ENCODE measurements at regions not wholly inside any gene's neighbourhood (a gene's known extent, or its start where the extent isn't known, plus 50 kb on each side); places are given as distances from the start of the nearest gene placed in this dataset.

DNA sequence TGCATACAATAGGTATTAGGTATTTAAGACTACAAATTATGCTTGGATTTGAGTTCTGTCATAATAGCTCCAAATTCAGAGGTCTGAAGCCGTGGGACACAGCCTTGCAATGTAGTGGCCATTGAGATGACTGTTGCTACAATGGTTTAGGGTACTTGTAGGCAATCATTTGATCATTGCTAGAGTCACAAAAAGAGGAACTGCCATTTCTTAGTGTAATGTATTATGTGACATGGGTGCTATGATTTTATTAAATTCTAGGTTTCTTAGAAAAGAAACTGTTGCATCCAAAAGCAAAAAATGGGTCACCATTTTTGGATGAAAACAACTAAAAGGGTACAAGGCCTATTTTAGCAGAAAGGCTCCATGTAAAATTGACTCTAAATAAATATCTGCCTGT lies 129.9 kb upstream of the ZNF644 start:
- DNase-seq (ENCODE audit: low spot score) = no peak

DNA sequence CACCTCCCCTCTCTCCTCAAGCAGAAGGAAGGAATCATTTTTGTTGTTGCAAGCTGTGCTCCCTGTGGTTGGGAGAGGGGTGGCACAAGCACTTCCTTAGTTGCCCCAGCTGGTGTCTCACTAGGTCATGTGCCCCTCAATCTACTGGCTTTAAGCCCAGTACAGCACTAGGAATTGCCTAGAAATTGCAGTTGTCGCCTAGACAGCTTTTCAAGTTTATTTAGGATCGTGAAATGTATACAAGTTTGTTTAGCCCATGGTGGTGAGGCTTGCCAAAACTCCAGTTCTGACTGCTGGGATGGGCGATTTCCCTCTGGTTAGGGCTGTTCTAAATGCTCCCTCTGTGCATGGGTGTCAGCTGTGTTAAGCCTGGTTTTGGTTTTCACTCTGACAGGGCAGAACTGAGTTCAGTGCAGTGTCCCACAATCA lies 126.8 kb upstream of the ZNF644 start:
- no peak for DNase-seq (ENCODE audit: low spot score)

DNA sequence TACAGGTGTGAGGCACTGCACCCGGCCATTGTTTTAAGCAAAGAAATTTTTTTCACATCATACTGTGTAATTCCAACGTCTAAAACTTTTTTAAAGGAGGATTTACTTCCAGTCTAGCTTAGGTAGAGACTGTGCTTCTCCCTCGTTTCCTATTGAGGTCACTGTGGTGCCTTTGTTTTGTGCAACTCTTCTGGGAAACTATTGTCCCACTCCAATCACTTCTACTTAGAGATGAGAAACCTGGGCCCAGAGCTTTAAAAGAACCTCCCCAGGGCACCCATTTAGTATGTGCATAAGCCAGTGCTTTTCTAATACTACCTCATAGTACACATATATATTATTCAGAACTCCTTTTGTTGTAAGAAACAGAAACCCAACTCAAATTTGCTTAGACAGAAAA lies 120.0 kb upstream of the ZNF644 start:
- no peak for DNase-seq (ENCODE audit: low spot score)

DNA sequence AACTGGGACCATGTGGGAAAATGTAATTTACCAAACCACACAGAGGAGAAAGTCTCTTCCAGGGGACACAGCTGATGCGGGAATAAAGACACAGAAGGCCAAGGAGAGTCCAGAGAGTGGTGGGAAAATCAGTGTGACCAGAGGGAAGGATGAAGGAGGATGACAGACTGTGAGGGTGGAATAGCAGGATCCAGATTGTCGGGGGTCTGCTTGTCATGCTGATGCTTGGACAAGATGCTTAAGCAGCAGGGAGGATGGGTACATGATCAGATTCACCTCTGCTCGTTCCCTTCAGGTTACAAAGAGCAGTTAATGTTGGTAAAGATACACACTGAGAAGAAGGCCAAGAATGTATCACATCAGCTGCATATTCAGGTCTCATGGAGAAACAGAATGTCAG lies 117.1 kb upstream of the ZNF644 start:
- DNase-seq (ENCODE audit: low spot score) = no peak

DNA sequence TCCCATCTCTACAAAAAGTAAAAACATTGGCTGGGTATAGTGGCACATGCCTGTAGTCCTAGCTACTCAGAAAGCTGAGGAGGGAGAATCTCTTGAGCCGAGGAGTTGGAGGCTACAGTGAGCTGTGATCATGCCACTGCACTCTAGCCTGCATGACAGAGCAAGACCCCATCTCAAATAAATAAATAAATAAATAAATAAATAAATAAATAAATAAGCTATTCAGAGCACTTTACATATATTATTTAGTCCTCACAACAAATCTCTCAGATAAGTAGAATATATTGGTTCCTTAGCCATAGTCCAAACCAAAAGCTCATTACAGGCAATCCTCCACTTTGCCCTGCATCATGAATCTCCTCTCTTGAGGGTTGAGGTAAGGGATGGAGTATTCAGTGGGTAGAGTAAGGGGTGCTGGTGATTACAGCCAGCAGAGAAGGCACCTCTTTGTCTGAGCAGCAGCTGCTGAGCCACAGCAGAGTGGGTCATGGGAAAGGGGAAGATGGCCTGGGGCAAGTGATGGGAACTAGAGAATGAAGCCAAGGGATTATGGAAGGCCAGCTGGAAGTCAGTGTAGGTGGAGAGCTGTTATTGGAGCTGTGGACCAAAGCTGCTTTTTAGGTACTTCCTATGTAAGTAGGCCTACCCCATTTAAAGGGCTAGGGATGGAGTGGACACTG lies 115.5 kb upstream of the ZNF644 start:
- no peak for DNase-seq (ENCODE audit: low spot score)

DNA sequence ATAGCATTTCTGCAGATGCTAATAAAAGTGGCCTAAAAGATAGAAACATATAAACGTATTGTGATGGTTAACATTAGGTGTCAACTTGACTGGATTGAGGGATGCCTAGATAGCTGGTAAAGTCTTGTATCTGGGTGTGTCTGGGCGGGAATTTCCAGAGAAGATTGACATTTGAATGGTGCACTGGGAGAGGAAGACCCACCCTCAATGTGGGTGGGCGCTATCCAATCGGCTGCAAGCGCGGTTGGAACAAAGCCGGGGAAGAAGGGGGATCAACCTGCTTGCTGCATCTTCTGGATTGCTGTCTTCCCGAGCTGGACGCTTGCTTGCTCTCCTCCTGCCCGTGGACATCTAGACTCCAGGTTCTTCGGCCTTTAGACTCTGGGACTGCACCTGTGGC lies 114.0 kb upstream of the ZNF644 start:
- DNase-seq (ENCODE audit: low spot score) = no peak

DNA sequence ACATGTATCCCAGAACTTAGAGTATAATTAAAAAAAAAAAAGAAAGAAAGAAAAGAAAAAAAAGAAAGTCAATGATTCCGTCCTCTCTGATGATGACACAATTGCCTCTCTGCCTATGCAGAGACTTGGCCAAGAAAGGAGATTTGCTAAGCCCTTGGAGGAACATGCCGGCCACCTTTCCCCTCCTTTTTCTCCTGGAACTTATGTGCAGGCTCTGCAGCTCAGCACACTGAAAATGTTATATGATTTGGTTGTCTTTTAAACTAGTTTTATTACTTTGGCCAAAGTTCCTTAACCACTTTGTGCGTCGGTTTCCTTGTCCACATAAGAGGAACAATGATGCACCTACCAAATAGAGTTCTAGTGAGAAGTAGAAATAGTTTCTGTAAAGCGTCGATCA lies 111.4 kb upstream of the ZNF644 start:
- no peak for DNase-seq (ENCODE audit: low spot score)

DNA sequence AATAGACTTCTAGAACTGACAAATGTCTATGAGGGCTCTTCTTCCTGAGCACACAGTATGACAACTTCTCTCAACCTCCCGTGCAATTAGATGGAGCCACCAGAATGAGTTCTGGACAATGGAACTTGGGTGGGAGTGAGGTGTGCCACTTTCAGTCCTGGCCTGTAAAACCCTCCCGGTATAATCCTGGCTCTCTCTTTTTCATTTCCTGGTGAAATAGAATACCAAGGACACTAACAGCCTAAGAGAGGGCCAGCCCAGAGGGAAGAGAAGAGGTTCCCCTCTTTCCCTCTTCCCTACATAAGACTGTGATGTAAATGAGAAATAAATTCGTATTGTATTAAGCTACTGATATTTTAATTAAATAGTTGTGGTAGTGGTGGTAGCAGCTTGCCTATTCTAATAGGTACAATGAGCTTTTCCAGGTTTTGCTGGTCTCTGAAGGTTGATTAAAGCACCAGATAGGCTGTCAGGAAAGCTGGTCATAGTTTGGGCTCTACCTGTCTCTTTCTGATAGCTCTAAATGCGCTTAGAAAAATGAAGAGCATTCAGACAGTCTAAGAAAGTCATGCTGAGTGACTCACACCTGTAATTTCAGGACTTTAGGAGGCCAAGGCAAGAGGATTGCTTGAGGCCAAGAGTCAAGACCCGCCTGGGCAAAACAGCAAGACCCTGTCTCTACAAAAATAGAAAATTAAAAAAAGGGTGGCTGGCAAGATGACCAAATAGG lies 108.6 kb upstream of the ZNF644 start:
- DNase-seq (ENCODE audit: low spot score) = no peak

DNA sequence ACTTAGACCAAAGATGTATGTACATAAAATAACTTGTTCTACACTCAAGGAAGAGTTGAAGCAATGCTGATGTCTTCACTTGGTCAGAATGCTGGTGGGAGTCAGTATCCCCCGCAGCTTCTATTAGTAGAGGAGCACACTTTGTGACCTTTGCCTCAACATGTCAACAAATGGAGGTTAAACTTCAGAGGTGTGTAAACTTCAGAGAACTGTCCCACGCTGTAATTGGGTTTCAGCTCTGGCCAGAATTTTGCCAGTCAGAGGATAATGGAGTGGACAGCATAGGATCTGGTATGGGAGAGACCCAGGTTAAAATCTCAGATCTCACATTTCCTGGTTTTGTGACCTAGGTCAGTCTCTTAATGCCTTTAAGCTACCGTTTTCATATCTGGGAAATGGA lies 107.6 kb upstream of the ZNF644 start:
- no peak for DNase-seq (ENCODE audit: low spot score)

DNA sequence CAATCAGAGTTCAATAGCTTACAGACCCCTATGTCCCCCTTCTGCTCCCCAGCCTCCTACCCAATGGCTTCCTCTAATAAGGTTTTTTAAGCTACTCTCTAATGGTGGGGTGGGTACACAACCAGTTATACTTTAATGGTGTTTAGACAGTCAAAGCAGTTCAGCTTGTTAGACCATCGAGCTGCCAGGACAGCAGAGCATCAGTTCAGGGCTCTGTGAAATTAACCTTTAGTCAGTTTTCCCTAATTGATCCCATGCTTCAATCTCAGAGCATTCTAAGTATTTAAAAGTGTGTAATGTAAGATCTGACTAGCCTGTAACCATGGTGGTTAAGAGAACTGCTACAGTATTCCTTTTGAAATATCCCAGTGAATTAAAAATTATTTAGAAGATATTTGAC lies 107.2 kb upstream of the ZNF644 start:
- DNase-seq (ENCODE audit: low spot score) = no peak

DNA sequence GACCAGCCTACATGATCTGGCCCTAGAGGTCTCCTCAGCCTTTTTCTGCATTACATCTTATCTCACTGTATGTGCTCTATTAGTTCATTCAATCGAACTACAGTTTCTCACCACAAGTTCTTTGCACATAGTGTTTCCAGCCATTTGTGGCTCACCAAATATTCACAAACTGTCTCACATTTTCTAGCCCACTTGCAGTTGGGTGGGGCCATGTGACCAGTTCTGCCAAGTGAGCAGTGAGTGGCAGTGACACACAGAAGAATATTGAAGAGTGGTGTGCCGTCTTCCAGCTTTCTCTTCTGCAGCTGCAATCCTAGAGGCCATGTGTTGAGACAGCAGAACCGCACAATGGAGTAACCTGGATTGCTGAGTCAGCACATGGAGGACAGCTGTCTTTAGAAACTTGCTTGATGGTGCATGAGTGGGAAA lies 103.2 kb upstream of the ZNF644 start:
- no peak for DNase-seq (ENCODE audit: low spot score)

DNA sequence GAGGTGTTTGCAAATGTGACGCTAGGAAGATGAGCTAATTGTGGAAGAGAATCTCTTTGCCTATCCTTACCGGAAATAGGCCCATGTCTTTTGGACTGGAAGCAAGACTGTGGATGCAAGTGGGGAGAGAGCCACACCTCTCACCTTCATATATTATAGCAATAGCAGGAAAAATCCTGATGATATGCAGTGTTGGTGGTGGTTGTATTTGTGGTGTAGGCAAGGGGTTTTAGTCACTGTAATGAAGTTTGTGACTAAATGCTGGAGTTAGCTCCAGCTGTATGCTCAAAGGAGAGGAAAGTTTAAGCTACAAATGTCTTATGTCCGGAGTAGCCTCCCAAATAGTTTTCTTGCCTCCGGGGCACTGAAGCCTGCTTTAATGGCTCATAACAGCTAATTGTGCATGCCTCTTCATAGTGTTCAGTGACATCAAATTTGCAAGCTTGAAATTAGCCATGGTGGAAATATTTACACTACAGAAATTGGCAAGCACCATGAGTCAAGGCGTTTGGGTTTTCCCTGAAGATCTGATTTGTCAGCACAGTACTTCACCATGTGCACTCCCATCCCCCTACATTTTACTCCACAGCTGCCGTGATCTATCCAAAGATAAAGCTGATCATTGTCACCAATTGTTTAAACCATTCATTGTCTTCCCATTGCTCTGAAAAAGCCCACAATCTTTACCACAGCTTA lies 102.6 kb upstream of the ZNF644 start:
- no peak for DNase-seq (ENCODE audit: low spot score)

DNA sequence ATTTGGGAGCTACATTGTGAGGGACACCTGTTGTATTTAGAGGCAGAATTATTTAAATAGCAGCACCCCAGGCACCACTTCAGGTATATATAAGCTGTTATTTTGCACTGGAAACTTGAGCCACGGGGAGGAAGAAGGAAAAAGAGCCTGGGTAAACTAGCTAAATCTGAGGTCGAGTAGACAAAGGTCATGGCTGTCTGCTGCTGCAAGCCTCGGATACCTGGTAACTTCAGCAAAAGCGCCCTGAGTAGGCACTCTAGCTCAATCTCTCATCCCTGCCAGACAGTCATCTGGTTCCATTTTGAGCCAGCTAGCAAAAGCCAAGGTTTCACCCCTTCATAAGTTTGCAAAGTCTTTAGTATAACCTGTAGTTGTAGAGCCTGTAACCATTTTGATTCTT lies 101.9 kb upstream of the ZNF644 start:
- DNase-seq (ENCODE audit: low spot score) = no peak

DNA sequence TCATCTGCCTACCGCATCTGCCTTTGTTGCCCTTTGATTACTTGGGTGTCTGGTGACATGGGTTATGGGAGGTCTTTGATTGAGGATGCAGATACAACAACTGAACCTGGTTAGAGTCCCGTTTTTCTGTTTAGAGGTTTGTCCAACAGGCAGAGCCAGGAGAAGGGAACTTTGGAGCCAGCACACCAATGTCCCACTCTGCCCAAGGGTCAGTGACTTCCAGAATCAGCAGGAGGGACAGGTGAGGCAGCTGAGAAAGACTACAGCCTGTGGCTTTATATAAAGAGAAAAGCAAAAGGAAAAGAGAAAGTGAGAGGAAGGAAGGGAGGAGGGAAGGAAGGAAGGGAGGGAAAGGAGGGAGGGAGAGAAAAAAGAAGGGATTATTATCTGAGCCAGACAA lies 101.5 kb upstream of the ZNF644 start:
- DNase-seq (ENCODE audit: low spot score) = no peak

DNA sequence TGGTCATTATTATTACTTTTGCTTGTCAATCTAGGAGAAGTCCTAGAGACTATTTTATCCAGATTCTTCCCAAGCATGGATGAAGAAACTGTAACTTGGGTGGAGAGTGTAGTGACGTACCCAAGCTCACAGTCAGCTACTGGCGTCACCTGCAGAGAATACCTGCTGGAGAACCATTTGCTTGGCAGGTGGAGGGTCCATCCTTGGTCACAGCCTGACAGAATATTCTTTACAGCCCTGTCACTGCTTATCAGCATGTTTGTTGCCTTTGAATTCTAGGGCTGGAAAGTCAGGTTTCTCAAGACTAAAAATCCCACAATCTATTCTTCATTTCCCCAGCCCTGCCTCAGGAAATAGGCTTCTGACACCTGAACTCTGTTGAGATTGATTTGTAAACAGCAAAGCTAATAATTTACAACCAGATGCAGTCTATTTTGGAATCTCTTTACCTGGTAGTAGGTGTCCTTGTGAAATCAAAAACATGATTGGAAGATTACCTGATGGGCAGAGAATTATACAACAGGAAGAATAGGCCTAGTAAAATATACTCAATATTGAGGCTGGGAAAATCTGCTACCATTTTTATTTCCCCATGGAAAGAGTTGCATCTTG lies 100.4 kb upstream of the ZNF644 start:
- no peak for DNase-seq (ENCODE audit: low spot score)

DNA sequence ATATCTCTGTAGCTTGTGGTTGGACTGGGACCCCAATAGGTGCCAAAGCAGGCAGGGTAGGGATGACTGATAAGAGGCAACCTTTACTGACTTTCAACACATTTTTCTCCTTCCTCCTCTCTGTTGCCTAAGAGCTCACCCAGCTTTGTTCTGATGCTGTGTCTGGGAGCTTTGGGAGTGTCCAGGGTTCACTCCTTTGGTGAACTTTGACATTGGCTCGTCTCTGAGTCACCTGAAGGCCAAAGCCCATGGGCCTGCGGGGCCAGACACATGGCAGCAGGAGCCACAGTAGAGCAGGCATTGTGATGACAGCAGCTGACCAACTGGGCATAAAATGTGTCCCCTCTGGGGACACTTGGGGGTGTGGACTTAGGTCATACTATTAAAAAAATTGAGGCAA lies 99.5 kb upstream of the ZNF644 start:
- no peak for DNase-seq (ENCODE audit: low spot score)

DNA sequence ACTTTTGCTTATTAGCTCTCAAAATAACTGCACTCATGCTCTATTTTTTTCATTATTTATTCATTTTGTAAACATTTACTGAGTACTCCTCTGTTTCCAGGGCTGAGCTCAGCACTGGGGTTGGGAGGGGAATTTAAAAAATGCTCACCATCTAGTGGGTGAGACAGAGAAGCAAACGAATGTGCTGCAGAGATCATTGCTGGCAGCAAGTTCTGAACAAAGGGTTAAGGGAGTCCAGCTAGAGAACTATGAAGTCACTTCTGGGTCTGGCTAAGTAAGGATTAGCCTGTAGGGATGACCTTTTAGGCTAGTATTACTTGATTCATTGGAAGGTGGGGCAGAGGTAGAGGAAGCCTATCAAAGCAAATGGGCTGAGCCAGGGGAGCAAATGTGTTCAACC lies 99.1 kb upstream of the ZNF644 start:
- no peak for DNase-seq (ENCODE audit: low spot score)

DNA sequence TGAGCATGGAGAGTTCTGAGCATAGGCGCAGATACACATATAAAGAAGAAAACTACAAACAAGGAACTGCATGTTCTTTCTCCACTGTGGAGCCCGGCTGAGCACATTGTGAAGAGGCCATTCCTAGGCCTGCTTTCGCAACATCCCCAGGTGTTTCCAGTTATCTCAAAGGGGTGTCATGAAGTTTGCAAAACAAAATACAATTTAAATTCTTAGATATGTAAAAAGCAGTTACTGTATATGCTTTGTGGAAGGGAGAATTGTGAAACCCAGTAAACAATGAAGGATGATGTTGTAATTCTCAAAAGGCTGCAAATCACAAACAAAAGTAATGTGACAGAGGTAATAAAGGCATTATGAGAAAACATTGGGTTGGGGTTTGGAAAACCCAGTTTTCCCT lies 98.6 kb upstream of the ZNF644 start:
- DNase-seq (ENCODE audit: low spot score) = no peak

DNA sequence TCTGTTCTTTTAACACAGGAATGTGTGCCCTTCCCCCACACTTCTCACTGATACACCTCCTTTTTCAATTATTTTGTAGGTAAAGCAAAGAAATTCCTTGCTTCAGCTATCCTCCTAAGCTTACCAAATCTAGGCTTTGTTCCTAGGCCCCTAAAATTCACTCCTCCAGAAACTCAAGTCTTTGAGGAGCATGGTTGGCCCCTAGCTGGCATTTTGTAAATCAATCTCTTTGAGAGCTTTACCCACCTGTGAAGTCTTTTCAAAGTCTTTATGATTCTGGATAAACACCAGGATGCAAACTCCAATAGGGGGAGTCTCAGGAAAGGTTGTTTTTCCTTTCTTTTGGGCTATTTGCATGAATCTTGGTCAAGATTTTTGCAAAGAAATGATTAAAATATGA lies 82.9 kb upstream of the ZNF644 start:
- no peak for DNase-seq (ENCODE audit: low spot score)

DNA sequence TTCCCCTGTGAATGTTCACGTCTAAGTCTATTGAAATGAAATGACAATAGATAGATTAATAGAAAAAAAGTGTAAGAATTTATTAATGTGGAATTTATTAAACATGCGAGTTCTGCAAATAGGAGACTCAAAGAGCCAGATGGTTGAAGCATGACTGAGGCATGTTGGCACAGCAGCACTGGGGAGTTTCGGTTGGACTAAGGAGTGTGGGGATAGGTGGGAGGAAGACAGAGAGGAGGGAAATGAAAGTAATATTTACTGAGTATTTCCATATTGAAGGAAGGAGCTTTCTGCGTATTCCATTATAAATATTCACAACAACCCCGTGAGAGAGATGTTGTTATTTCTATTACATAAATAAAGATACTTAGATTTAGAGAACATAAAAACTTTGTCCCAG lies 79.5 kb upstream of the ZNF644 start:
- DNase-seq (ENCODE audit: low spot score) = no peak

DNA sequence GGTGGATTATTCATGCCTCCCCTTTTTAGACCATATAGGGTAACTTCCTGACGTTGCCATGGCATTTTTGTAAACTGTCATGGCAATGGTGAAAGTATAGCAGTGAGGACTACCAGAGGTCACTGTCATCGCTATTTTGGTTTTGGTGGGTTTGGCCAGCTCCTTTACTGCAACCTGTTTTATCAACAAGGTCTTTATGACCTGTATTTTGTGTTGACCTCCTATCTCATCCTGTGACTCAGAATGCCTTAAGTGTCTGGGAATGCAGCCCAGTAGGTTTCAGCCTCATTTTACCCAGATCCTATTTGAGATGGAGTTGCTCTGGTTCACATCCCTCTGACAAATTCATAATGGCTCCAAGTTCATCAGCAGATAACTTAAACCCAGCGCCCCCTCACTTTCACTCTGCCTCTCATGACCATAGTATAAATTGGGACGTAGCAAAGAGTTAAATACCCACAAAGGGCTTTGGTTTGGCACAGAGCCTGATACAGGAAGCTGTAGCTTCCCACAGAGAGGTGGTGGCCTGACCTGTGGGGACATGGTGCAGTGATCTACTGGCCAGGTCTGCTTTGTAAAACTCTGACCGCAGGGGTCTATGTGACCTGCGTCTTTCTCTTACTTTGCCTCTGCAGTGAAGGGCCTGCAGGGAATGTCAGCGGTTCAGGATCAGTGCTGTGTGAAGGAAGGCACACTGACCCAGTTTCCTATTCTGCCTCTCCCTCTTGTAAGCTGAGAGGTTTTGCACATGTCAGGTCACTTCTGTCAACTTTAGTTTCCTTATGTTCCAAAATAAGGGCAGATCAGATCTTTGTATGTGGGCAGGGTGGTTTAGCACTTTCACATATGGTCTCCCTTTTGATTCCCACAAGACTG lies 78.1 kb upstream of the ZNF644 start:
- no peak for DNase-seq (ENCODE audit: low spot score)

DNA sequence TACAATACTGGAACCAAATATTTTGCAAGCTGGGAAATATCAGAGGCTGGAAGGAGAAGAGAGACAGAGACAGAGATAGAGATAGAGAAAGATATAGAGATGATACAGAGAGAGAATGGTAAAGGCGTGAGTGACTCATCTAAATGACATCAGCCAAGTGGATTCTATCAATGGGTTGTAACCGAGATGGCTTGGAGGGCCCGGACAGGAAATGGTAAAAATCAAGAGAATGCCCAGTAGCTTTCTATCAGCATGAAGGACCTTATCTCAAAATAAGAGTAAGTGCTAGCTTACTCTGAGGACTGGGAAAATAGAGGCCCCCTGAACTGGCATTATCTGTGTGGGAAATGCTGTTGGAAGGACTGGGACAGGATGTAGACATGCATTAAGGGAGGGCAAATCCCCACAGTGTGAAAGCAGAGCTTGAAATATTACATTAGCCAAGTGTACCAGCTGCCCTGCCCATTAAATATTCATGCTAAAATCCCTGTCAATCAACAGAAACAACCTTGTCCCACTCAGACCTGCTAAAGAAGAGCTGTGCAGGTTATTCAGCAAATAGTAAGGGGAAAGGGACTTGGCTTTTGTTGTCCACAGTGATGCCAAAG lies 76.6 kb upstream of the ZNF644 start:
- DNase-seq (ENCODE audit: low spot score) = no peak

Data from ecto neural progenitor cell (in vitro differentiated cells).